ENCODE measurements at regions not wholly inside any gene's neighbourhood (a gene's known extent, or its start where the extent isn't known, plus 50 kb on each side); places are given as distances from the start of the nearest gene placed in this dataset.

DNA sequence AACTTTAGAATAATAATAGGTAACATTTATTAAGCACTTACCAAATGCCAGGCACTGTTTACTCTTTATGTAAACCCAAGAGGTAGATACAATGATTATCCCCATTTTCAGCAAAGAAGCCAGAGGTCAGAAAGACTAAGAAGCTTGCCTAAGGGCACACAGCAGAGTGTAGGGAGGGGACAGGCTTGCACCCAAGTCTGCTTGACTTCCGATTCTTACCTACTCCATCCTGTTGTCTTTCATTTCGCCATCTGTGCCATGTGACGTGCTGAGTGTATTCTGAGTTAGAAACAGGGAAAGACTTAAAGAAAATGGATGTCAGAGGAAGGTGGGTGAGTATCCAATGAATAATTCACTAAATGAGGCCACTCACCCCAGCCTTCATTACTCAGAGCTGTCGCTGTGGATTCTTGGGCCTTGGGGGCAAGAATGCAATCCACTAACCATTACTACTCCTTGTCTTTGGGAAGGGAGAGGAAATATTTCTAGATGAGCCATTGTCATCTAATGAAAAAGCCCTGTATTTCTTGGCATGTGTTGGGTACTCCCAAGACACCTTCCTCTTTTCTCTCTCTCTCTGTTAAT is 76.4 kb upstream of the BCL11A start:
- no peak for TF ChIP-seq CTCF (conservative IDR thresholded peaks at IDR 0.05 in 1 of 2, IDR thresholded peaks at IDR 0.05 in 1 of 2; ENCODE audit: extremely low read depth in 1 of 2, insufficient read depth in 1 of 2, low read depth in 1 of 2, low read length in 2 of 2)
- no peak for TF ChIP-seq EZH2 (IDR thresholded peaks at IDR 0.05; ENCODE audit: borderline replicate concordance, low read length)

All from mammary epithelial cell (primary cell).